ENCODE measurements at regions not wholly inside any gene's neighbourhood (a gene's known extent, or its start where the extent isn't known, plus 50 kb on each side); places are given as distances from the start of the nearest gene placed in this dataset.

GRCh38 chr2:186949726-186950256, 100.8 kb upstream of the ZSWIM2 start:
- Histone ChIP-seq H3K4me1 (ENCODE audit: insufficient read depth, poor library complexity, severe bottlenecking) (no peaks in the 10 kb centered on the region), H3K36me3 (ENCODE audit: low read depth) (no peaks in the 10 kb centered on the region), H3K4me3 (ENCODE audit: severe bottlenecking) (no peak overlapping the region), H3K27me3 (ENCODE audit: insufficient read depth, poor library complexity, severe bottlenecking) (no peaks in the 10 kb centered on the region), H3K9me3 (ENCODE audit: severe bottlenecking) (no peaks in the 10 kb centered on the region), H3K27ac (ENCODE audit: poor library complexity, severe bottlenecking) (no peak overlapping the region)
- DNase-seq (ENCODE audit: low spot score) (no peak), ATAC-seq (ENCODE audit: low read depth) (no peak)
- TF ChIP-seq, protein P1, sequence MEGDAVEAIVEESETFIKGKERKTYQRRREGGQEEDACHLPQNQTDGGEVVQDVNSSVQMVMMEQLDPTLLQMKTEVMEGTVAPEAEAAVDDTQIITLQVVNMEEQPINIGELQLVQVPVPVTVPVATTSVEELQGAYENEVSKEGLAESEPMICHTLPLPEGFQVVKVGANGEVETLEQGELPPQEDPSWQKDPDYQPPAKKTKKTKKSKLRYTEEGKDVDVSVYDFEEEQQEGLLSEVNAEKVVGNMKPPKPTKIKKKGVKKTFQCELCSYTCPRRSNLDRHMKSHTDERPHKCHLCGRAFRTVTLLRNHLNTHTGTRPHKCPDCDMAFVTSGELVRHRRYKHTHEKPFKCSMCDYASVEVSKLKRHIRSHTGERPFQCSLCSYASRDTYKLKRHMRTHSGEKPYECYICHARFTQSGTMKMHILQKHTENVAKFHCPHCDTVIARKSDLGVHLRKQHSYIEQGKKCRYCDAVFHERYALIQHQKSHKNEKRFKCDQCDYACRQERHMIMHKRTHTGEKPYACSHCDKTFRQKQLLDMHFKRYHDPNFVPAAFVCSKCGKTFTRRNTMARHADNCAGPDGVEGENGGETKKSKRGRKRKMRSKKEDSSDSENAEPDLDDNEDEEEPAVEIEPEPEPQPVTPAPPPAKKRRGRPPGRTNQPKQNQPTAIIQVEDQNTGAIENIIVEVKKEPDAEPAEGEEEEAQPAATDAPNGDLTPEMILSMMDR (IDR thresholded peaks at IDR 0.05; ENCODE audit: poor library complexity, severe bottlenecking): no peak

DNA sequence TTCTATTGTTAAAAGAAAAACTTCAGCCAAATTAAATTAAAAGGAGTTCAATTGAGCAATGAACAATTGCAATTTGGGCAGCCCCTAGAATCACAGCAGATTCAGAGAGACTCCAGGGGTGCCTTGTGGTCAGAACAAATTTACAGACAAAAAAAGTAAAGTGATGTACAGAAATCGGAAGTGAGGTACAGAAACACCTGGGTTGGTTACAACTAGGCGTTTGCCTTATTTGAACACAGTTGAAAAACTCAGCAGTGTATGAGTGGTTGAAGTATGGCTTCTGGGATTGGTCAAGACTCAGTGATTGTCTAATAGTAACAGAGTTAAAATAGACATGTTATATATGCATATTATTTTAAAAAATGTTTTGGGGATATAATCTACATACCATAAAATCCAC, 98.5 kb upstream of the ZSWIM2 start:
- Histone ChIP-seq H3K36me3 (ENCODE audit: low read depth) (no peaks in the 10 kb centered on the region), H3K27me3 (ENCODE audit: insufficient read depth, poor library complexity, severe bottlenecking) (no peaks in the 10 kb centered on the region), H3K27ac (ENCODE audit: poor library complexity, severe bottlenecking) (no peak overlapping the region), H3K9me3 (ENCODE audit: severe bottlenecking) (no peaks in the 10 kb centered on the region), H3K4me3 (ENCODE audit: severe bottlenecking) (no peak overlapping the region), H3K4me1 (ENCODE audit: insufficient read depth, poor library complexity, severe bottlenecking) (no peaks in the 10 kb centered on the region)
- DNase-seq (ENCODE audit: low spot score) (no peak), ATAC-seq (ENCODE audit: low read depth) (no peak)
- TF ChIP-seq, protein P1 (IDR thresholded peaks at IDR 0.05; ENCODE audit: poor library complexity, severe bottlenecking): no peak

- Histone ChIP-seq H3K27me3 (ENCODE audit: insufficient read depth, poor library complexity, severe bottlenecking) (no peaks in the 10 kb centered on the region), H3K4me3 (ENCODE audit: severe bottlenecking) (no peak overlapping the region), H3K27ac (ENCODE audit: poor library complexity, severe bottlenecking) (no peak overlapping the region), H3K4me1 (ENCODE audit: insufficient read depth, poor library complexity, severe bottlenecking) (no peaks in the 10 kb centered on the region), H3K36me3 (ENCODE audit: low read depth) (no peaks in the 10 kb centered on the region), H3K9me3 (ENCODE audit: severe bottlenecking) (no peaks in the 10 kb centered on the region)
- DNase-seq (ENCODE audit: low spot score) (no peak), ATAC-seq (ENCODE audit: low read depth) (no peak)
- TF ChIP-seq, protein P1 (IDR thresholded peaks at IDR 0.05; ENCODE audit: poor library complexity, severe bottlenecking): no peak
Measured at GRCh38 chr2:186946896-186947467, 98.0 kb upstream of the ZSWIM2 start.

- TF ChIP-seq, protein P1 (IDR thresholded peaks at IDR 0.05; ENCODE audit: poor library complexity, severe bottlenecking): no peak
- Histone ChIP-seq H3K36me3 (ENCODE audit: low read depth) (no peaks in the 10 kb centered on the region), H3K4me1 (ENCODE audit: insufficient read depth, poor library complexity, severe bottlenecking) (no peaks in the 10 kb centered on the region), H3K27me3 (ENCODE audit: insufficient read depth, poor library complexity, severe bottlenecking) (no peaks in the 10 kb centered on the region), H3K4me3 (ENCODE audit: severe bottlenecking) (no peak overlapping the region), H3K9me3 (ENCODE audit: severe bottlenecking) (no peaks in the 10 kb centered on the region), H3K27ac (ENCODE audit: poor library complexity, severe bottlenecking) (no peak overlapping the region)
- ATAC-seq (ENCODE audit: low read depth): no peak
- no peak for DNase-seq (ENCODE audit: low spot score)
Measured at GRCh38 chr2:186941853-186942252, 92.9 kb upstream of the ZSWIM2 start.

GRCh38 chr2:186940463-186940862, 91.5 kb upstream of the ZSWIM2 start:
- no peak overlapping the region for H3K27ac ChIP-seq (ENCODE audit: poor library complexity, severe bottlenecking)
- ATAC-seq (ENCODE audit: low read depth) (no peak), DNase-seq (ENCODE audit: low spot score) (no peak)
- no peaks in the 10 kb centered on the region for H3K4me1 ChIP-seq (ENCODE audit: insufficient read depth, poor library complexity, severe bottlenecking)
- H3K36me3 ChIP-seq (ENCODE audit: low read depth): no peaks in the 10 kb centered on the region
- TF ChIP-seq, protein P1 (IDR thresholded peaks at IDR 0.05; ENCODE audit: poor library complexity, severe bottlenecking): no peak
- H3K4me3 ChIP-seq (ENCODE audit: severe bottlenecking): no peak overlapping the region
- no peaks in the 10 kb centered on the region for H3K27me3 ChIP-seq (ENCODE audit: insufficient read depth, poor library complexity, severe bottlenecking)
- H3K9me3 ChIP-seq (ENCODE audit: severe bottlenecking): no peaks in the 10 kb centered on the region
